CD4-positive, alpha-beta T cell (primary cell): ENCODE measurements at regions not wholly inside any gene's neighbourhood (a gene's known extent, or its start where the extent isn't known, plus 50 kb on each side); places are given as distances from the start of the nearest gene placed in this dataset.
"Not testable (repeated sequence)": the region's sequence is repeated elsewhere in the genome, so short reads cannot be mapped to it uniquely, and the experiment has no call there.

Source experiments
- ATAC-seq: fragments of 200-7000 bp; cut with Tn5 transposase; one replicate; pipeline ENCODE4 v1.10.0; 2022; ENCODE audit warnings: mild to moderate bottlenecking; ENCODE audit not compliant: poor library complexity
- CTCF ChIA-PET: fragments of 350-600 bp; sonication (Branson Sonifier 250); formaldehyde crosslinking; loops from one replicate; lab custom pipeline; 2021; ENCODE audit warnings: antibody characterized with exemption, inconsistent platforms; lab: Charles Lee
- POLR2A ChIA-PET: fragments of 350-600 bp; sonication (Branson Sonifier 250); formaldehyde crosslinking; loops from one replicate; lab custom pipeline; 2021; ENCODE audit warnings: antibody characterized with exemption, inconsistent platforms; lab: Charles Lee
- DNase-seq, 14 experiments: peaks; one replicate each; pipeline ENCODE4 v3.0.0-alpha.2; 2013 to 2020; ENCODE audit warnings: mixed read lengths in 2 of 14
- H3K27ac ChIP-seq, 2 donors: one replicate each; pipeline versions ENCODE4 v1.5.1 to v1.7.0; 2013; ENCODE audit warnings: low read length in 2 of 2, low read depth in 1 of 2, mild to moderate bottlenecking in 1 of 2
- H3K27me3 ChIP-seq, 2 experiments: 1 replicate in 1 of 2; 2 replicates in 1 of 2; pipeline versions ENCODE4 v1.6.1 to v1.7.0; 2013; ENCODE audit warnings: low read length in 2 of 2, control low read depth in 1 of 2, mild to moderate bottlenecking in 1 of 2, moderate library complexity in 1 of 2; ENCODE audit not compliant: insufficient read depth in 2 of 2, control insufficient read depth in 1 of 2
- H3K36me3 ChIP-seq: one replicate; pipeline ENCODE4 v1.6.1; 2013; ENCODE audit warnings: low read length, control low read depth; ENCODE audit not compliant: insufficient read depth
- H3K4me1 ChIP-seq: one replicate; pipeline ENCODE4 v1.6.1; 2013; ENCODE audit warnings: low read length, control low read depth; ENCODE audit not compliant: insufficient read depth
- H3K4me3 ChIP-seq: one replicate; pipeline ENCODE4 v1.5.1; 2013; ENCODE audit warnings: mild to moderate bottlenecking, low read length, moderate library complexity
- H3K9me3 ChIP-seq, 2 experiments: 1 replicate in 1 of 2; 2 replicates in 1 of 2; pipeline versions ENCODE4 v1.6.1 to v1.7.0; 2013; ENCODE audit warnings: low read length in 2 of 2, mild to moderate bottlenecking in 2 of 2, control low read depth in 1 of 2, moderate library complexity in 1 of 2; ENCODE audit not compliant: control insufficient read depth in 1 of 2, insufficient read depth in 1 of 2
- H3K27ac Mint-ChIP-seq: one replicate; pipeline ENCODE4 v1.8.0; 2020; ENCODE audit warnings: mixed read lengths
- H3K27me3 Mint-ChIP-seq: one replicate; pipeline ENCODE4 v1.8.0; 2021; ENCODE audit warnings: mixed read lengths
- H3K36me3 Mint-ChIP-seq: one replicate; pipeline ENCODE4 v1.8.0; 2021; ENCODE audit warnings: low read depth, mixed read lengths
- H3K4me1 Mint-ChIP-seq: one replicate; pipeline ENCODE4 v1.8.0; 2021; ENCODE audit warnings: low read depth, mixed read lengths
- H3K4me3 Mint-ChIP-seq: one replicate; pipeline ENCODE4 v1.8.0; 2020; ENCODE audit warnings: mild to moderate bottlenecking, mixed read lengths
- H3K9me3 Mint-ChIP-seq: one replicate; pipeline ENCODE4 v1.8.0; 2020; ENCODE audit warnings: mixed read lengths
- intact Hi-C, 2 experiments: fragments of 100-400 bp; cut with DNase I in 1 of 2; cut with micrococcal nuclease in 1 of 2; formaldehyde crosslinking; loops; one replicate each; pipeline versions ENCODE4 v1.15.1 to v1.9.0; 2023 to 2025; cut with DNase I, micrococcal nuclease
- TF ChIP-seq, protein P1 (sequence below): fragments of 200-600 bp; IDR thresholded peaks from one replicate; pipeline ENCODE4 v1.8.0; 2022; ENCODE audit warnings: antibody characterized with exemption, mild to moderate bottlenecking

DNA sequence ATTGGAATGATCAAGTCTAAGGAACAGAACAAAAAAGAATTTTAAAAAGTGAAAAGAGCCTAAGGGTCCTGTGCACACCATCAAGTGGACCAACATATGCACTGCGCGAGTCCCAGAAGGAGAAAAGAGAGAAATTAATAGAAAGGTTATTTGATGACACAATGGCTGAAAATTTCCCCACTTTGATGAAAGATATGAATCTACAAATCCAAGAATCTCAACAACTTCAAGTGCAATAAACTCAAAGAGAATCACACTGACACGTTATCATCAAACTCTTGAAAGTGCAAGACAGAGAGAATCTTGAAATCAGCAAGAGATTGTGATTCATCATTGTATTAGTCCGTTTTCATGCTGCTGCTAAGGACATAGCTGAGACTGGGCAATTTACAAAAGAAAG, 230.8 kb downstream of the ADAMTS15 start:
- POLR2A ChIA-PET: no interaction called here
- CTCF ChIA-PET: no interaction called here
- intact Hi-C loops: no loop called here
- no peak overlapping the region for H3K27ac ChIP-seq
- H3K4me1 ChIP-seq: no peaks in the 10 kb centered on the region
- Mint-ChIP-seq H3K4me3 (no peak overlapping the region), H3K27me3 (peaks cover 2% of the 10 kb centered on the region), H3K4me1 (no peaks in the 10 kb centered on the region), H3K9me3 (peaks cover 22% of the 10 kb centered on the region), H3K36me3 (no peaks in the 10 kb centered on the region), H3K27ac (no peak overlapping the region)
- TF ChIP-seq, protein P1, sequence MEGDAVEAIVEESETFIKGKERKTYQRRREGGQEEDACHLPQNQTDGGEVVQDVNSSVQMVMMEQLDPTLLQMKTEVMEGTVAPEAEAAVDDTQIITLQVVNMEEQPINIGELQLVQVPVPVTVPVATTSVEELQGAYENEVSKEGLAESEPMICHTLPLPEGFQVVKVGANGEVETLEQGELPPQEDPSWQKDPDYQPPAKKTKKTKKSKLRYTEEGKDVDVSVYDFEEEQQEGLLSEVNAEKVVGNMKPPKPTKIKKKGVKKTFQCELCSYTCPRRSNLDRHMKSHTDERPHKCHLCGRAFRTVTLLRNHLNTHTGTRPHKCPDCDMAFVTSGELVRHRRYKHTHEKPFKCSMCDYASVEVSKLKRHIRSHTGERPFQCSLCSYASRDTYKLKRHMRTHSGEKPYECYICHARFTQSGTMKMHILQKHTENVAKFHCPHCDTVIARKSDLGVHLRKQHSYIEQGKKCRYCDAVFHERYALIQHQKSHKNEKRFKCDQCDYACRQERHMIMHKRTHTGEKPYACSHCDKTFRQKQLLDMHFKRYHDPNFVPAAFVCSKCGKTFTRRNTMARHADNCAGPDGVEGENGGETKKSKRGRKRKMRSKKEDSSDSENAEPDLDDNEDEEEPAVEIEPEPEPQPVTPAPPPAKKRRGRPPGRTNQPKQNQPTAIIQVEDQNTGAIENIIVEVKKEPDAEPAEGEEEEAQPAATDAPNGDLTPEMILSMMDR: no peak
- no peaks in the 10 kb centered on the region for H3K36me3 ChIP-seq
- no peak overlapping the region for H3K4me3 ChIP-seq
- peaks cover 0 to 6% of the 10 kb centered on the region in 2 experiments for H3K27me3 ChIP-seq
- DNase-seq (no peak), ATAC-seq (no peak)
- H3K9me3 ChIP-seq: peaks cover 8 to 19% of the 10 kb centered on the region in 2 experiments

DNA sequence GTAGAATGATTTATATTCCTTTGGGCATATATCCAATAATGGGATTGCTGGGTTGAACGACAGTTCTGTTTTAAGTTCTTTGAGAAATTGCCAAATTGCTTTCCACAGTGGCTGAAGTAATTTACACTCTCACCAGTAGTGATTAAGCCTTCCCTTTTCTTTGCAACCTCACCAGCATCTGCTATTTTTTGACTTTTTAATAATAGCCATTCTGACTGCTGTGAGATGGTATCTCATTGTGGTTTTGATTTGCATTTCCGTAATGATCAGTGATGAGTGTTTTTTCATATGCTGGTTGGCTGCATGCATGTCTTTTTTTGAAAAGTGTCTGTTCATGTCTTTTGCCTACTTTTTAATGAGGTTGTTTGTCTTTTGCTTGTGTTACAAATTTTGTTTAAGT, 233.8 kb downstream of the SNX19 start:
- DNase-seq, POLR2A ChIA-PET, H3K4me3 Mint-ChIP-seq, intact Hi-C loops, H3K4me1 ChIP-seq, H3K27ac Mint-ChIP-seq, H3K27ac ChIP-seq, H3K36me3 ChIP-seq, ATAC-seq, H3K4me3 ChIP-seq, H3K27me3 ChIP-seq, H3K4me1 Mint-ChIP-seq, CTCF ChIA-PET, H3K36me3 Mint-ChIP-seq: not testable (repeated sequence)
- Mint-ChIP-seq H3K9me3 (peaks cover 22% of the 10 kb centered on the region), H3K27me3 (peaks cover 13% of the 10 kb centered on the region)
- peaks cover 3 to 19% of the 10 kb centered on the region in 2 experiments for H3K9me3 ChIP-seq

DNA sequence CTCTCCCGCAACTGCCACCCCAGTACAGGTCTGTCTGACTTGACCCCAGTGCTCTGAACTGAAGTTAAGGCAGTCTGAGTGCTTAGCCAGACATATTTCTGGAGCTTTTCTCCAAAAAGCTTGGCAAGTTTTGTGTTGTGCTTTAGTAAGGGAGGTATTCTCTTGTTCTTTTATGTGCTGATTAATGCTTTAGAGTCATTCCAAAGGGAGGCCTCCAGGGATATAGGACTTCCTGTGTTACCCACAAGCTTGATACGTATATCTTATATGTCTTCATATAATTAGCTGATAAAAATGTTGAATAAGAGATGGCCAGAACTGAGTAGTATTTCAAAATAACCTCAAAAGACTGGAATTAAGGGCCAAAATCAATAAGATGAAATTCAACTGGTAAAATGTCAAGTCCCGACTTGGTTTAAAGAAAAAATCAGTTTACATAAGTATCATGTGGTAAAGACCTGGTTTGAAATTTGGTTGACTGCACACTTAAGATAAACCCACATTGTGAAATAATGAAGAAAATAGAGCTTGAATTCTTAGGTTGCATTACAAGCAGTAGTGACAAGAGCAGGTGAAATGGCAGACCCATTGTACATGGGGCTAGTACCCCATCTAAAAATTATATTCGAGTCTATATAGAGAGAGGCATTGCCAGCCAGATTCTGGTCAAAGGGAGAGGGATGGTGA, 226.9 kb downstream of the SNX19 start:
- Histone ChIP-seq H3K9me3 (no peaks in the 10 kb centered on the region), H3K4me1 (no peaks in the 10 kb centered on the region), H3K27me3 (no peaks in the 10 kb centered on the region), H3K36me3 (no peaks in the 10 kb centered on the region), H3K4me3 (no peak overlapping the region), H3K27ac (no peak overlapping the region)
- Mint-ChIP-seq H3K36me3 (no peaks in the 10 kb centered on the region), H3K9me3 (no peaks in the 10 kb centered on the region), H3K27ac (no peak overlapping the region), H3K4me1 (no peaks in the 10 kb centered on the region), H3K27me3 (peaks cover 13% of the 10 kb centered on the region), H3K4me3 (no peak overlapping the region)
- ATAC-seq (no peak), DNase-seq (no peak)
- TF ChIP-seq, protein P1: no peak
- ChIA-PET CTCF (no interaction called here), POLR2A (no interaction called here)
- intact Hi-C loops: no loop called here

- H3K27ac Mint-ChIP-seq: no peak overlapping the region
Measured at GRCh38 chr11:130691581-130691980, 224.7 kb downstream of the SNX19 start.

More at GRCh38 chr11:130691581-130691980, 224.7 kb downstream of the SNX19 start:
- H3K27me3 Mint-ChIP-seq: peaks cover 4% of the 10 kb centered on the region
- TF ChIP-seq, protein P1: no peak
- ChIA-PET CTCF (no interaction called here), POLR2A (no interaction called here)
- ATAC-seq (no peak), DNase-seq (no peak)
- no peak overlapping the region for H3K4me3 Mint-ChIP-seq
- H3K9me3 Mint-ChIP-seq: no peaks in the 10 kb centered on the region
- no peaks in the 10 kb centered on the region for H3K36me3 Mint-ChIP-seq
- Histone ChIP-seq H3K9me3 (no peaks in the 10 kb centered on the region), H3K36me3 (no peaks in the 10 kb centered on the region), H3K27me3 (no peaks in the 10 kb centered on the region), H3K4me3 (no peak overlapping the region), H3K4me1 (no peaks in the 10 kb centered on the region), H3K27ac (no peak overlapping the region)
- intact Hi-C loops: no loop called here
- no peaks in the 10 kb centered on the region for H3K4me1 Mint-ChIP-seq
